D721Med (cell line): ENCODE measurements at regions not wholly inside any gene's neighbourhood (a gene's known extent, or its start where the extent isn't known, plus 50 kb on each side); places are given as distances from the start of the nearest gene placed in this dataset.

ENCODE experiments used
- DNase-seq: peaks from one replicate; pipeline ENCODE4 v3.0.0; 2011; ENCODE audit warnings: low spot score; ENCODE audit not compliant: insufficient read length
- FAIRE-seq: peaks from 2 replicates; lab custom pipeline; 2011; peaks lifted over from hg19 to GRCh38; lab: Jason Lieb, UNC
- TF ChIP-seq, protein P1 (sequence below): IDR thresholded peaks from 2 replicates; pipeline ENCODE4 v1.5.1; 2012; ENCODE audit warnings: mild to moderate bottlenecking, control low read depth; ENCODE audit not compliant: insufficient read depth; ENCODE audit errors: missing control alignments

DNA sequence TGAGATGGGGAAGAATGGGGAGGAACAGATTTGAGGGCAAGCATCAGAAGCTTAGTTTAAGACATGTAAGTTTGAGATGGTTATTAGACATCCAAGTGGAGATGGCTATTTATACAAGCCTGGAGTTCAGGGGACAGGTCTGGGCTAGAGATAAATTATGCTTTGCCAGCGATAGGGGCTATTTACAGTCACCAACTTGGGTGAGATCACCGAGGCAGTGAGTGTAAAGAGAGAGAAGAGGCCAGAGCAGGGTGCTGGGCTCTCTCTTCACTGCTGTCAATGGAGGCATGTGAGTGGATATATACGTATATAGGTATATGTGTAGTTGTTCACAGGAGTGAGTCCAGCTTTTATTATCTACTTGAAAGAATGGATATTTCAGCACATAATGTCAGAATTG is 81.0 kb downstream of the QPCT start:
- no peak for DNase-seq
- TF ChIP-seq, protein P1, sequence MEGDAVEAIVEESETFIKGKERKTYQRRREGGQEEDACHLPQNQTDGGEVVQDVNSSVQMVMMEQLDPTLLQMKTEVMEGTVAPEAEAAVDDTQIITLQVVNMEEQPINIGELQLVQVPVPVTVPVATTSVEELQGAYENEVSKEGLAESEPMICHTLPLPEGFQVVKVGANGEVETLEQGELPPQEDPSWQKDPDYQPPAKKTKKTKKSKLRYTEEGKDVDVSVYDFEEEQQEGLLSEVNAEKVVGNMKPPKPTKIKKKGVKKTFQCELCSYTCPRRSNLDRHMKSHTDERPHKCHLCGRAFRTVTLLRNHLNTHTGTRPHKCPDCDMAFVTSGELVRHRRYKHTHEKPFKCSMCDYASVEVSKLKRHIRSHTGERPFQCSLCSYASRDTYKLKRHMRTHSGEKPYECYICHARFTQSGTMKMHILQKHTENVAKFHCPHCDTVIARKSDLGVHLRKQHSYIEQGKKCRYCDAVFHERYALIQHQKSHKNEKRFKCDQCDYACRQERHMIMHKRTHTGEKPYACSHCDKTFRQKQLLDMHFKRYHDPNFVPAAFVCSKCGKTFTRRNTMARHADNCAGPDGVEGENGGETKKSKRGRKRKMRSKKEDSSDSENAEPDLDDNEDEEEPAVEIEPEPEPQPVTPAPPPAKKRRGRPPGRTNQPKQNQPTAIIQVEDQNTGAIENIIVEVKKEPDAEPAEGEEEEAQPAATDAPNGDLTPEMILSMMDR = no peak
- no peak for FAIRE-seq

DNA sequence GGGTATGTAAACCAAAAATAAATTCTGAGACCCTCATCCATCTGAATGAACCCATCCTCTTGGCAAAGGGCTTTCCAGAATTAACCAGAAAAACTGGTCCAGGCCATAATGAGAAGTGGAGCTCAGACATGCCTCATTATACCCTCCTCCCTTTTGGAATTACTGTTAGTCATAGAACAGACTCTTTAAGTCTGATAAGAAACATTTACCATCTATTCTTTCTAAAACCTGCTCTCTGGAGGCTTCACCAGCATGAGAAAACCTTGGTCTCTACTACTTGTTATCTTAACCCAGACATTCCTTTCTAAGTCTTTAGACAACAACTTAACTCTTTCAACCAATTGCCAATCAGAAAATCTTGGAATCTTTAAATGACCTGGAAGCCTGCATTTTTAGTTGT is 82.8 kb downstream of the QPCT start:
- TF ChIP-seq, protein P1 = no peak
- no peak for DNase-seq

DNA sequence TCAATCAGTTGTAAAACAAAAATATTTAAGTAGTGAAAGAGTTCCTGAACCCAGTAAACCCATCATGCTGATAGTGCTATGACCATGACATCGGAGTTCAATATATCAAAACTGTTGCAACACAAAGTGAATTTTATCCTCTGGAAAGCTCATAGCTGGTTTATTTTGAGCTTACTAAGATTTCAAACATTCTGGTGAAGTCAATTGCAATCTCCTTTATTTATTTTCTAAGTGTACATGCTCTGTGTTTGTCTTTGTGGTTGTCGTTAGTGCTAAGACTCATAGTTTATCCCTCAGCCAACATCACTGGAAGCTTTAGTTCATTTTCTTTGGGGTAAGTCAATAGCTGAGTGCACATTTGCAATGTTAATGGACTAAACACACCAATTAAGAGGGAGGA is 91.9 kb downstream of the QPCT start:
- DNase-seq (no peak), FAIRE-seq (no peak)
- TF ChIP-seq, protein P1 = no peak

More for the DNA sequence above, 82.8 kb downstream of the QPCT start:
- no peak for FAIRE-seq

DNA sequence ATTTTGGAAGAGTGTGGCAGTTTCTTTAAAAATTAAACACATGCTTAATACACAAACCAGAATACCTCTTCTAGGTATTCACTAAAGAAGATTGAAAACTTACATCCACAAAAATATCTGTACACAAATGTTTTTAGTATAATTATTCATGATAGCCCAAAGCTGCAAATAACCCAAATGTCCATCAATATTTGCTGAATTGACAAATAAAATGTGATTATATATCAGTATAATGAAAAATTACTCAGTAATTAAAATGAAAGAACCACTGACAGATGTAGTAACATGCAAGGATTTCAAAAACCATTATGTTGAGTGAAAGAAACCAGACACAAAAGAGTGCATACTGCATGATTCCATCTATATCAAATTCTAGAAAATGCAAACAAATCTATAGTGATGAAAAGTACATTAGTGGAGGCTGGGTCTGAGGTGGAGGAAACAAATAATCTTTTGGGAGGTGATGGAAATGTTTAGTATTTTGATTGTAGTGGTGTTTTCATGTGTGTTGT is 94.8 kb downstream of the QPCT start:
- TF ChIP-seq, protein P1 = no peak
- FAIRE-seq (no peak), DNase-seq (no peak)

DNA sequence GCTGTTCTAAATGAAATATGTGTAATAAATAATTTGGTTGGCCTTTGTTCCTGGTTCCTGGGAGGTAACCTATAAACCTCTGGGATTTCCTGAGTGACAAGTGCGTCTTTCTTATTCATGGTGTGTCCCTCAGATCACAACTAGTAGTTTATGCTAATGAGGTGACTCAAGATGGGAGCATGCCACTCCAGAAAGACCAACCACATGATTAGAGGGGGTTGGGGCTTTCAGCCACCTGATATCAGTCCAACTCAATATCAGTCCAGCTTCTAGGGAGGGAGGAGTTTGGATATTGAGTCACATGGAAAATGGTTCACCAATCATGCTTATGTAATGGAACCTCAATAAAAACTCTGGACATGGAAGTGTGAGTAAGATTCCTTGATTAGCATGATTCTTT is 96.6 kb downstream of the QPCT start:
- no peak for FAIRE-seq
- no peak for DNase-seq
- TF ChIP-seq, protein P1 = no peak

DNA sequence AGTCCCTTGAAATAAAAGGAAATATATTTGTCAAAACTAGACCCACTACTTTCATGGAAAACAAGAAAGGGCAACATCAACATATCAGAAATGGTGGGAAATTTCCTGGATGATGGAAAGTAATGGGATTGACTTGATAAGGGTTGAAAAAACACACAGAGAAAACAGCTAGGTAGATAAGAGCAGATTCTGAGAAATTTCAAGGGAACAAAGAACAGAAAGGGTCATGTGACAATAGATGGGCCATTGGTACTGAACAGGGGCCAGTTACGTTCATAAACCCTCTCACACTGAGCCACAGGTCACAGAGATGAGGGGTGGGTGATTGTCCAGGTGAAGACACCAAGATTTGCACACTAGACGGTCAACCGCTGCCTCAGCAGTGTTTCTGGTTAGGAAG is 98.7 kb downstream of the QPCT start:
- FAIRE-seq (no peak), DNase-seq (no peak)
- TF ChIP-seq, protein P1 = no peak

DNA sequence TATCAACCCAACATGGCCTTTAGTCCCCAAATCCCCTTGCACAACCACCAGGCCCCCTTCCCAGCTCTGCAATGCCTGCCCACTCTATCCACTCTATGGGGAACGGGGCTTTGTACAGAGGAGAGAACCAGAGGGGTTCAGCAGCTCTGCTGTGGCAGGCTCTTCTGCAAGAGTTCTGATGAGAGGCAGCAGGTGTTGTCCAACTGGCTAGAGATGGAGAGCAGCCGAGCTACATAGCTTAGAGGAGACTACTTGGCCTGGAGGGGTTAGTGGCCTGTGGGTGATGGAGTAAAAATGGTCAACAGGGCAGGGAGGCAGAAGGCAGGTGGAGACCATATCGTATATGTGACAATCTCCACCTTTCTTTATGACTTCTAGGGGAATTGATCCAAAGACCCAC is 103.0 kb downstream of the QPCT start:
- DNase-seq (no peak), FAIRE-seq (no peak)
- TF ChIP-seq, protein P1 = no peak
